H1 (cell line): ENCODE measurements at regions not wholly inside any gene's neighbourhood (a gene's known extent, or its start where the extent isn't known, plus 50 kb on each side); places are given as distances from the start of the nearest gene placed in this dataset.
"Not testable (repeated sequence)": the region's sequence is repeated elsewhere in the genome, so short reads cannot be mapped to it uniquely, and the experiment has no call there.

Experiments
- CTCF ChIA-PET: fragments of 300-600 bp; sonication (Branson Sonifier 250); formaldehyde crosslinking; loops from one replicate; lab custom pipeline; 2021; ENCODE audit not compliant: partially characterized antibody; lab: Charles Lee
- POLR2A ChIA-PET: fragments of 300-600 bp; sonication (Branson Sonifier 250); formaldehyde crosslinking; loops from one replicate; lab custom pipeline; 2021; ENCODE audit warnings: inconsistent platforms; ENCODE audit not compliant: partially characterized antibody; lab: Charles Lee
- DNase-seq, 2 experiments: peaks; one replicate each; pipeline versions ENCODE4 v3.0.0 to v3.0.0-alpha.2; 2010 to 2022; ENCODE audit warnings: low spot score in 2 of 2, low read depth in 1 of 2, mixed read lengths in 1 of 2
- FAIRE-seq: peaks from 2 replicates; lab custom pipeline; 2011; peaks lifted over from hg19 to GRCh38; lab: Jason Lieb, UNC
- H2AFZ ChIP-seq: 2 replicates; pipeline ENCODE4 v1.8.1; 2012; ENCODE audit warnings: low read length, inconsistent platforms
- H2AK5ac ChIP-seq: 2 replicates; pipeline ENCODE4 v1.6.1; 2013; ENCODE audit warnings: low read depth, low read length
- H2BK120ac ChIP-seq: replicated peaks from 2 replicates; pipeline ENCODE3; 2013; ENCODE audit warnings: low read depth, low read length, inconsistent platforms
- H2BK12ac ChIP-seq: 2 replicates; pipeline ENCODE4 v1.6.1; 2013; ENCODE audit warnings: low read depth, low read length
- H2BK15ac ChIP-seq: 2 replicates; pipeline ENCODE4 v1.6.1; 2013; ENCODE audit warnings: low read length
- H2BK20ac ChIP-seq: 2 replicates; pipeline ENCODE4 v1.6.1; 2013; ENCODE audit warnings: low read length
- H2BK5ac ChIP-seq: 2 replicates; pipeline ENCODE4 v1.6.1; 2013; ENCODE audit warnings: low read depth, low read length
- H3K14ac ChIP-seq: 2 replicates; pipeline ENCODE4 v1.6.1; 2013; ENCODE audit warnings: inconsistent platforms; ENCODE audit not compliant: insufficient read length
- H3K18ac ChIP-seq: 2 replicates; pipeline ENCODE4 v1.6.1; 2013; ENCODE audit warnings: low read length; ENCODE audit errors: extremely low read depth
- H3K23ac ChIP-seq: 2 replicates; pipeline ENCODE4 v1.6.1; 2013; ENCODE audit warnings: inconsistent platforms; ENCODE audit not compliant: insufficient read length
- H3K23me2 ChIP-seq: 2 replicates; pipeline ENCODE4 v1.6.1; 2013; ENCODE audit warnings: low read depth, low read length
- H3K27ac ChIP-seq: 2 replicates; pipeline ENCODE4 v1.6.1; 2011; ENCODE audit warnings: low read depth, low read length, inconsistent platforms
- H3K27me3 ChIP-seq, 4 experiments: replicated peaks in 1 of 4; 1 replicate in 1 of 4; 2 replicates in 3 of 4; pipeline versions ENCODE4 v1.6.1 to v1.8.1; 2011 to 2013; ENCODE audit warnings: low read length in 3 of 4, mild to moderate bottlenecking in 3 of 4, inconsistent platforms in 2 of 4, mixed read lengths in 2 of 4, moderate library complexity in 1 of 4; ENCODE audit not compliant: control insufficient read depth in 3 of 4, insufficient read depth in 3 of 4; ENCODE audit errors: extremely low read depth in 1 of 4
- H3K36me3 ChIP-seq, 4 experiments: 2 replicates each; pipeline versions ENCODE4 v1.6.1 to v1.8.1; 2011 to 2013; ENCODE audit warnings: mild to moderate bottlenecking in 4 of 4, low read length in 3 of 4, moderate library complexity in 2 of 4, control low read depth in 1 of 4, inconsistent platforms in 1 of 4; ENCODE audit not compliant: insufficient read depth in 4 of 4, control insufficient read depth in 2 of 4
- H3K4ac ChIP-seq: replicated peaks from 2 replicates; pipeline ENCODE3; 2013; ENCODE audit warnings: low read length, low read depth, mixed read lengths, inconsistent platforms; ENCODE audit not compliant: insufficient read length
- H3K4me1 ChIP-seq, 4 experiments: replicated peaks in 1 of 4; 1 replicate in 1 of 4; 2 replicates in 3 of 4; pipeline versions ENCODE4 v1.6.1 to v1.8.1; 2011 to 2013; ENCODE audit warnings: low read length in 3 of 4, inconsistent platforms in 2 of 4, mixed read lengths in 1 of 4; ENCODE audit not compliant: insufficient read depth in 4 of 4, control insufficient read depth in 3 of 4
- H3K4me2 ChIP-seq, 2 experiments: 2 replicates each; pipeline versions ENCODE4 v1.6.1 to v1.8.1; 2011 to 2013; ENCODE audit warnings: low read depth in 2 of 2, low read length in 2 of 2, control low read depth in 1 of 2, inconsistent platforms in 1 of 2, mild to moderate bottlenecking in 1 of 2; ENCODE audit not compliant: insufficient read depth in 1 of 2
- H3K4me3 ChIP-seq, 4 experiments: fragments of 200-600, 300-600 bp in 1 of 4; sonication (generic), shearing (Covaris generic), sonication (Bioruptor Twin) in 1 of 4; 2 replicates each; pipeline versions ENCODE4 v1.5.1 to v1.8.1; 2011 to 2016; ENCODE audit warnings: low read length in 4 of 4, low read depth in 3 of 4, control low read depth in 2 of 4, inconsistent platforms in 2 of 4, mild to moderate bottlenecking in 2 of 4, mixed read lengths in 1 of 4, moderate library complexity in 1 of 4; ENCODE audit not compliant: insufficient read depth in 2 of 4; ENCODE audit errors: extremely low read depth in 1 of 4
- H3K56ac ChIP-seq: replicated peaks from 2 replicates; pipeline ENCODE3; 2013; ENCODE audit warnings: low read depth, mild to moderate bottlenecking, mixed read lengths, low read length, inconsistent platforms; ENCODE audit not compliant: insufficient read length
- H3K79me1 ChIP-seq: 2 replicates; pipeline ENCODE4 v1.6.1; 2013; ENCODE audit warnings: low read depth, low read length, control low read depth
- H3K79me2 ChIP-seq, 2 experiments: 2 replicates each; pipeline versions ENCODE4 v1.6.1 to v1.8.1; 2012 to 2013; ENCODE audit warnings: low read length in 2 of 2, mild to moderate bottlenecking in 2 of 2, inconsistent platforms in 1 of 2; ENCODE audit not compliant: insufficient read depth in 2 of 2, control insufficient read depth in 1 of 2
- H3K9ac ChIP-seq, 4 experiments: replicated peaks in 1 of 4; 1 replicate in 1 of 4; 2 replicates in 3 of 4; pipeline versions ENCODE4 v1.6.1 to v1.8.1; 2011 to 2013; ENCODE audit warnings: low read depth in 3 of 4, low read length in 3 of 4, control low read depth in 2 of 4, mild to moderate bottlenecking in 2 of 4, moderate library complexity in 2 of 4, inconsistent platforms in 1 of 4; ENCODE audit errors: extremely low read depth in 1 of 4
- H3K9me3 ChIP-seq, 2 experiments: 2 replicates each; pipeline versions ENCODE4 v1.6.1 to v1.8.1; 2012 to 2013; ENCODE audit warnings: mild to moderate bottlenecking in 2 of 2, moderate library complexity in 2 of 2, control low read depth in 1 of 2, inconsistent platforms in 1 of 2, low read depth in 1 of 2, low read length in 1 of 2, mixed read lengths in 1 of 2; ENCODE audit not compliant: insufficient read depth in 2 of 2
- H4K20me1 ChIP-seq, 2 experiments: replicated peaks in 1 of 2; 2 replicates each; pipeline versions ENCODE3 to v1.8.1; 2011 to 2013; ENCODE audit warnings: inconsistent platforms in 2 of 2, low read length in 2 of 2, mild to moderate bottlenecking in 1 of 2; ENCODE audit not compliant: insufficient read depth in 2 of 2, control insufficient read depth in 1 of 2
- H4K5ac ChIP-seq: 2 replicates; pipeline ENCODE4 v1.6.1; 2013; ENCODE audit warnings: low read length, low read depth, mixed read lengths, inconsistent platforms; ENCODE audit not compliant: insufficient read length
- H4K8ac ChIP-seq: 2 replicates; pipeline ENCODE4 v1.8.0; 2013; ENCODE audit warnings: mild to moderate bottlenecking, moderate library complexity, low read length, inconsistent platforms; ENCODE audit not compliant: insufficient read depth; ENCODE audit errors: extremely low read depth
- H4K91ac ChIP-seq: replicated peaks from 2 replicates; pipeline ENCODE3; 2013; ENCODE audit warnings: low read length, mixed read lengths, inconsistent platforms; ENCODE audit not compliant: insufficient read length
- WGBS, 2 experiments: shearing (Covaris generic) in 1 of 2; methylation state at CpG; one replicate each; pipeline versions ENCODE4 v1.1.6 to v1.1.7; 2013 to 2015; ENCODE audit warnings: low lambda C conversion rate in 2 of 2, mixed read lengths in 2 of 2, inconsistent platforms in 1 of 2, low coverage in 1 of 2, missing lambda C conversion rate in 1 of 2; ENCODE audit not compliant: insufficient replicate concordance in 2 of 2, insufficient coverage in 1 of 2, insufficient read length in 1 of 2; ENCODE audit errors: extremely low coverage in 1 of 2, missing lambda C conversion rate in 1 of 2; 5-methylcytosine and 5-hydroxymethylcytosine counted together

GRCh38 chr15:31673263-31673662 lies 346.6 kb downstream of the KLF13 start:
- WGBS, 2 experiments: 95% methylated on average over 3 of the region's 3 CpGs; no CpG with 5 or more reads in 1 of the 2 experiments
- H3K79me1 ChIP-seq, H3K9me3 ChIP-seq, H2AK5ac ChIP-seq, H3K4me3 ChIP-seq, H2BK15ac ChIP-seq, H3K4ac ChIP-seq, H3K27ac ChIP-seq, H3K56ac ChIP-seq, H2BK5ac ChIP-seq, H3K9ac ChIP-seq, H3K14ac ChIP-seq, H2BK12ac ChIP-seq, H3K27me3 ChIP-seq, H4K20me1 ChIP-seq, H4K8ac ChIP-seq, H4K5ac ChIP-seq, H3K4me1 ChIP-seq, H3K23me2 ChIP-seq, H4K91ac ChIP-seq, DNase-seq, POLR2A ChIA-PET, H3K36me3 ChIP-seq, H3K4me2 ChIP-seq, H2BK20ac ChIP-seq, H3K18ac ChIP-seq, H3K79me2 ChIP-seq, H3K23ac ChIP-seq, H2AFZ ChIP-seq, FAIRE-seq, H2BK120ac ChIP-seq, CTCF ChIA-PET: not testable (repeated sequence)

DNA sequence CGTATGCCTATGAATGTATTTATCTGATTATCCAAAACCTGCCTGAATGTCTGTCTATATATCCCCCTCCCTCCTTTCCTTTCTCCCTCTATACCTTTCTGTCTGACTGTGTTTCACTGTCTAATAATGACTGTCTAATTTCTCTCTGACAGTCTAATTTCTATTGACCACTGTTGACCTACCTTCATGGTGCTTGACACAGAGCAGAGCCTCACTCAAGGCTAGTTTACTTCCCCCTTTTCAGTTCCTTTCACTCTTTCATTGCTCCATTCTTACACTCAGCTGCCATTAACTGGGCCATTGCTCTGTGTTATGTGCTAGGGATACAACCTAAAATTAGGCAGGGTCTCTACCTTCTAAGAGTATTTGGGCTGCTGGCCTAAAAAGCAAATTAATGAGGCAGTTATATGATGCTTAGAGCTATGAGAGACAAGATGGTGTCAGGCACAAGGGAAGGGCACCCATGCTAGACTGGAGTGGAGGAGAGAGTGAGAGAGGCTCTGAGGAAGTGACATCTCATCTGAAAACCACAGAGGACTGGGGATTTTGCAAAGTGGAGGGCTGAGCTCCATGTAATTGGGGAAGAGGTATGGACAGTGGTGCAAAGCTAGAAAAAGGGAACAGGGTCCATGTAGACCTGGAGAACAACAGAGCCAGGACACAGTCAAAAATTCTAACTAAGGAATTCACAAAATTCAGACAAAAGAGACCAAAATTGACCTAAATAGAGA lies 348.6 kb upstream of the CHRNA7 start:
- H2BK15ac ChIP-seq, CTCF ChIA-PET, H4K91ac ChIP-seq, H3K18ac ChIP-seq, H4K20me1 ChIP-seq, H3K4ac ChIP-seq, H3K9me3 ChIP-seq, POLR2A ChIA-PET, H3K4me1 ChIP-seq, H4K5ac ChIP-seq, H3K23me2 ChIP-seq, H3K56ac ChIP-seq, H3K79me1 ChIP-seq, H3K9ac ChIP-seq, H4K8ac ChIP-seq, H2BK5ac ChIP-seq, H3K23ac ChIP-seq, DNase-seq, H3K4me3 ChIP-seq, FAIRE-seq, H2BK120ac ChIP-seq, H2BK20ac ChIP-seq, H2AK5ac ChIP-seq, H3K14ac ChIP-seq, H3K27me3 ChIP-seq, H3K79me2 ChIP-seq, H2AFZ ChIP-seq, H3K4me2 ChIP-seq, H3K36me3 ChIP-seq, H2BK12ac ChIP-seq, H3K27ac ChIP-seq: not testable (repeated sequence)
- 100% methylated on average over 1 of the region's 1 CpG; no CpG with 5 or more reads in 1 of the 2 experiments for WGBS, 2 experiments
